Gastroesophageal sphincter (tissue), 3 donors: ENCODE measurements at regions not wholly inside any gene's neighbourhood (a gene's known extent, or its start where the extent isn't known, plus 50 kb on each side); places are given as distances from the start of the nearest gene placed in this dataset.

Source experiments
- POLR2A ChIP-seq, 2 donors: fragments of 450-650 bp; IDR thresholded peaks; one replicate each; pipeline ENCODE4 v1.6.1; 2017; ENCODE audit warnings: antibody characterized with exemption in 2 of 2, mild to moderate bottlenecking in 2 of 2, moderate library complexity in 1 of 2
- POLR2AphosphoS5 ChIP-seq: sonication (generic); formaldehyde crosslinking; IDR thresholded peaks from one replicate; pipeline ENCODE4 v1.6.1; 2017; ENCODE audit warnings: antibody characterized with exemption
- TF ChIP-seq, protein P1 (sequence below), 4 experiments: fragments of 200-600 bp in 2 of 4; fragments of 450-650 bp in 2 of 4; sonication (generic) in 1 of 4; IDR thresholded peaks; one replicate each; pipeline ENCODE4 v1.5.1; 2017 to 2019; ENCODE audit warnings: antibody characterized with exemption in 4 of 4, mild to moderate bottlenecking in 2 of 4, moderate library complexity in 2 of 4

DNA sequence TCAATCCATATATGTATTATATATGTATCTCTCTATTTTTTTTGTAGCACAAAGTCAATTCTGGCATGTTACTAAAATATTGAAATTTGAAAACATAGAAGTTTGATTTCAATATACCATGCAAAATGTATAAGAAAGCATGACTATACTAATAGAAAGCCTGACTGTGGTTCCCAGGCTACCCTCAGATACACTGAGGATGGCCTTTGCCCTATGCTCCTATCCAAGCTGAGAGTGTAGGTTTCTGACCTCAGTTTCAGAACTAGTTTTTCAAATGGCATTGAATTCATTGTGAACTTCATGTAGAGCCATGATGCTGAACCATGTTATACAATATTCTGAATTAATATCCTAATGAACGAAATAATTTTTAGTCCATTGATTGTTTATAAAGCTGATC, 220.4 kb upstream of the IZUMO3 start:
- TF ChIP-seq POLR2AphosphoS5 (no peak), POLR2A (IDR thresholded peaks at IDR 0.05) (no peak)
- TF ChIP-seq, protein P1, sequence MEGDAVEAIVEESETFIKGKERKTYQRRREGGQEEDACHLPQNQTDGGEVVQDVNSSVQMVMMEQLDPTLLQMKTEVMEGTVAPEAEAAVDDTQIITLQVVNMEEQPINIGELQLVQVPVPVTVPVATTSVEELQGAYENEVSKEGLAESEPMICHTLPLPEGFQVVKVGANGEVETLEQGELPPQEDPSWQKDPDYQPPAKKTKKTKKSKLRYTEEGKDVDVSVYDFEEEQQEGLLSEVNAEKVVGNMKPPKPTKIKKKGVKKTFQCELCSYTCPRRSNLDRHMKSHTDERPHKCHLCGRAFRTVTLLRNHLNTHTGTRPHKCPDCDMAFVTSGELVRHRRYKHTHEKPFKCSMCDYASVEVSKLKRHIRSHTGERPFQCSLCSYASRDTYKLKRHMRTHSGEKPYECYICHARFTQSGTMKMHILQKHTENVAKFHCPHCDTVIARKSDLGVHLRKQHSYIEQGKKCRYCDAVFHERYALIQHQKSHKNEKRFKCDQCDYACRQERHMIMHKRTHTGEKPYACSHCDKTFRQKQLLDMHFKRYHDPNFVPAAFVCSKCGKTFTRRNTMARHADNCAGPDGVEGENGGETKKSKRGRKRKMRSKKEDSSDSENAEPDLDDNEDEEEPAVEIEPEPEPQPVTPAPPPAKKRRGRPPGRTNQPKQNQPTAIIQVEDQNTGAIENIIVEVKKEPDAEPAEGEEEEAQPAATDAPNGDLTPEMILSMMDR (IDR thresholded peaks at IDR 0.05) = no peak
